ENCODE measurements at regions not wholly inside any gene's neighbourhood (a gene's known extent, or its start where the extent isn't known, plus 50 kb on each side); places are given as distances from the start of the nearest gene placed in this dataset.
"Not testable (repeated sequence)": the region's sequence is repeated elsewhere in the genome, so short reads cannot be mapped to it uniquely, and the experiment has no call there.

DNA sequence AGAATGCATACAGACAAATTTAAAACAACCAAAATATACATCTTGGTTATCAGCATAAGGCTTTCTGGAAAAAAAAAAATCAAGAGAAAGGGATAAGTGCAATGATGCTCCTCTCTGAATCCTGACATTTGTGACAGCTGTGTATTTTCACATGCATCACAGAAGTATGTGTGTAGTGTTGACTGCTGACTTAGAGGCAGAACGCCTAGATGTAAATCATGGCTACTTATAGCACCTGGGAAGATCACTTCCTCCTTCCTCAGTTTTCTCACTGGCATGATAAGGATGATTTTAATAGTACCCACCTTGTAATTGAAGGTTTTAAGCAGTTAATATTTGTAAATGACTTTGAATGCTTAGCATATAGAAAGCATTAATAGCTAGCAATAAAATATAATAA, 112.5 kb downstream of the MRPL39 start:
- Histone ChIP-seq H3K9me3 (replicated peaks in 1 of 11) (peaks cover 4 to 32% (median 12%) of the 10 kb centered on the region in 11 experiments; a peak in 14 of 22 replicates), H3K27me3 (no peaks in the 10 kb centered on the region), H3K36me3 (no peaks in the 10 kb centered on the region), H3K4me1 (peaks cover 0 to 28% (median 18%) of the 10 kb centered on the region in 10 experiments; a peak in 17 of 20 replicates), H3K27ac (no peak overlapping the region), H3K4me2 (no peak overlapping the region), H4K20me1 (no peaks in the 10 kb centered on the region), H3K4me3 (no peak overlapping the region), H3K9ac (no peak overlapping the region)
- no peak for TF ChIP-seq Cebpa-rat (IDR thresholded peaks at IDR 0.05)

- no peak overlapping the region for H3K9ac ChIP-seq
These were observed 113.6 kb downstream of the MRPL39 start for GRCh38 chr21:25493722-25494121.

DNA sequence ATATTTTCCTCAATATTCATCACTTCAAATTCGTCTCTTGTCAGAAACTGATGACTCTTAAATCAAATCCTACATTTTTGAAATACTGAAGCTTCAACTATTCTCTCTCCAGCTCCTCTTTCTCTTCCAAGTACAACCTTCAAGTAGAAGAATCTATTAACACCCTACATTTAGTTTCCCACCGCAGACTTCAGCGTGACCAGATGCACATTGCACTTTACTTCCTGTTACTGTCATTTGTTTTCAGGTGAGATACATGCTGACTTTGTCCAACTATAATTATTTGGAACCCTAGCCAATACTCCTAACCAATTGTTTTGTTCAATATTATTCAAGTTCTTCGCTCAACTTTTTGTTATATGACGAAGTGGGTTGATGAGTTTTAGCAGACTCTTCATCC, 116.0 kb downstream of the MRPL39 start:
- no peak overlapping the region for H3K9ac ChIP-seq
- H3K36me3 ChIP-seq, result no peaks in the 10 kb centered on the region
- peaks cover 16 to 31% (median 21%) of the 10 kb centered on the region in 10 experiments for H3K4me1 ChIP-seq
- H3K4me2 ChIP-seq, result no peak overlapping the region
- no peak overlapping the region for H3K4me3 ChIP-seq
- no peaks in the 10 kb centered on the region for H3K27me3 ChIP-seq
- no peaks in the 10 kb centered on the region for H4K20me1 ChIP-seq
- TF ChIP-seq Cebpa-rat (IDR thresholded peaks at IDR 0.05), result no peak
- no peak overlapping the region for H3K27ac ChIP-seq
- peaks cover 0 to 8% (median 0%) of the 10 kb centered on the region in 11 experiments; a peak in 3 of 22 replicates for H3K9me3 ChIP-seq (replicated peaks in 1 of 11)

More at GRCh38 chr21:25493722-25494121, 113.6 kb downstream of the MRPL39 start:
- Histone ChIP-seq H3K36me3 (no peaks in the 10 kb centered on the region), H3K4me1 (peaks cover 0 to 28% (median 18%) of the 10 kb centered on the region in 10 experiments; a peak in 17 of 20 replicates), H3K4me2 (no peak overlapping the region), H3K9me3 (replicated peaks in 1 of 11) (peaks cover 0 to 21% (median 7%) of the 10 kb centered on the region in 11 experiments; a peak in 10 of 22 replicates), H3K27me3 (no peaks in the 10 kb centered on the region), H3K4me3 (no peak overlapping the region), H3K27ac (no peak overlapping the region), H4K20me1 (no peaks in the 10 kb centered on the region)
- no peak for TF ChIP-seq Cebpa-rat (IDR thresholded peaks at IDR 0.05)

DNA sequence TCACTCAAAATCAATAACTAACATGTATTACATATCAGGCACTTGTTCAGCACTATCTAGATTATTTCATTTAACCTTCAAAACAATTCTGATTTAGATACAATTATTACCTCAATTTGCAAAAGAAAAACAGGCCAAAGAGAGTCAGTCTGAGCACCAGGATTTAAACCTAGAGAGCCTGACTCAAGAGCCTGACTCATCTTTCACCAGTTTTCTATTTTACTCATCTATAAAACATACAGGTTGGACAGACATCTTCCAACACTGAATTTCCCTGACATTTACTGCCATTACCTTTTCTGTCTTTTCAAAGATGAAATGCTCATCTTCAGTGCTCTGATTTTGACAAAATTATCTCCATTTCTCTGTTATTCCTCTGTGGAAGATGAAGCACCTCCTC, 116.5 kb downstream of the MRPL39 start:
- peaks cover 12 to 31% (median 19%) of the 10 kb centered on the region in 10 experiments for H3K4me1 ChIP-seq
- H3K27ac ChIP-seq, result no peak overlapping the region
- no peaks in the 10 kb centered on the region for H4K20me1 ChIP-seq
- peaks cover 0 to 8% (median 0%) of the 10 kb centered on the region in 11 experiments; a peak in 3 of 22 replicates for H3K9me3 ChIP-seq (replicated peaks in 1 of 11)
- TF ChIP-seq Cebpa-rat (IDR thresholded peaks at IDR 0.05), result no peak
- H3K9ac ChIP-seq, result no peak overlapping the region
- H3K4me2 ChIP-seq, result no peak overlapping the region
- H3K4me3 ChIP-seq, result no peak overlapping the region
- no peaks in the 10 kb centered on the region for H3K36me3 ChIP-seq
- H3K27me3 ChIP-seq, result no peaks in the 10 kb centered on the region

GRCh38 chr21:25489673-25490072, 117.6 kb downstream of the MRPL39 start:
- Histone ChIP-seq H3K9ac (no peak overlapping the region), H3K9me3 (replicated peaks in 1 of 11) (peaks cover 0 to 14% (median 1%) of the 10 kb centered on the region in 11 experiments; a peak in 8 of 22 replicates), H3K4me3 (no peak overlapping the region), H3K27me3 (no peaks in the 10 kb centered on the region), H3K4me1 (peaks cover 11 to 24% (median 18%) of the 10 kb centered on the region in 10 experiments), H3K27ac (no peak overlapping the region), H4K20me1 (no peaks in the 10 kb centered on the region), H3K4me2 (no peak overlapping the region), H3K36me3 (no peaks in the 10 kb centered on the region)
- TF ChIP-seq Cebpa-rat (IDR thresholded peaks at IDR 0.05), result no peak

GRCh38 chr21:25487046-25487594, 120.2 kb downstream of the MRPL39 start:
- peak overlapping the region in 9 of 11 experiments; percentile 9 to 75 (median 69); a peak in 18 of 22 replicates for H3K27ac ChIP-seq

DNA sequence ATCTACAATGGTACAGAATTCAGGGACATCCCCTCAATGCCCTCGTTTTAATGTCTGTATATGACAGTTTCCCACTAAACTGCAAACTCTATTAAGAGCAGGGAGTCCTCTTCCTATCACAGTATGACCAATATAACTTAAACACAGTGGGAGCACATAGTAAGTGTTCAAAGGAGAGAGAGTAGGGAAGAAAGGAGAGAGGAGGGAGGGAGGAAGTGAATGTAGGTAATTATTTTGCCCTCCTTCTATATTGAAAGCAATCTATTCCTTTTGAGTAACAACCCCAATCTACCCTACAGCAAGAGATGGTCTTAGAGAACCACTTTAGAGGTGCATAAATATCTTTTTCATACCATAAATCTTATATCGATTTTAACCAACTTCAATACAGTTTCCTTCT, 121.4 kb downstream of the MRPL39 start:
- peak overlapping the region in 2 of 11 experiments; percentile 60 to 81; a peak in 4 of 22 replicates for H3K4me2 ChIP-seq
- H3K9ac ChIP-seq, result no peak overlapping the region

More at GRCh38 chr21:25487046-25487594, 120.2 kb downstream of the MRPL39 start:
- peak in 2 of 11 experiments; percentile 35 to 45; a peak in 2 of 22 replicates for TF ChIP-seq Cebpa-rat (IDR thresholded peaks at IDR 0.05)
- peaks cover 20 to 32% (median 24%) of the 10 kb centered on the region in 11 experiments for H3K9me3 ChIP-seq (replicated peaks in 1 of 11)
- peak overlapping the region; percentile 43 to 81 (median 59); a peak in 21 of 22 replicates for H3K4me2 ChIP-seq
- H3K9ac ChIP-seq, result peak overlapping the region in 4 of 11 experiments; percentile 13 to 50 (median 33); a peak in 4 of 22 replicates
- H3K27me3 ChIP-seq, result no peaks in the 10 kb centered on the region
- H3K36me3 ChIP-seq, result no peaks in the 10 kb centered on the region
- peaks cover 11 to 24% (median 18%) of the 10 kb centered on the region in 10 experiments for H3K4me1 ChIP-seq
- no peaks in the 10 kb centered on the region for H4K20me1 ChIP-seq
- H3K4me3 ChIP-seq, result no peak overlapping the region

GRCh38 chr21:25467896-25468295, 139.4 kb downstream of the MRPL39 start:
- TF ChIP-seq Cebpa-rat (IDR thresholded peaks at IDR 0.05), result no peak
- H4K20me1 ChIP-seq, result no peaks in the 10 kb centered on the region
- no peaks in the 10 kb centered on the region for H3K4me1 ChIP-seq

More for the DNA sequence above, 121.4 kb downstream of the MRPL39 start:
- TF ChIP-seq Cebpa-rat (IDR thresholded peaks at IDR 0.05), result no peak
- no peak overlapping the region for H3K4me3 ChIP-seq
- H3K27me3 ChIP-seq, result no peaks in the 10 kb centered on the region
- no peaks in the 10 kb centered on the region for H3K36me3 ChIP-seq
- peak overlapping the region in 2 of 11 experiments; percentile 25 to 71; a peak in 3 of 22 replicates for H3K27ac ChIP-seq
- peaks cover 11 to 24% (median 18%) of the 10 kb centered on the region in 10 experiments for H3K4me1 ChIP-seq
- H4K20me1 ChIP-seq, result no peaks in the 10 kb centered on the region
- H3K9me3 ChIP-seq (replicated peaks in 1 of 11), result peaks cover 32 to 44% (median 36%) of the 10 kb centered on the region in 11 experiments

DNA sequence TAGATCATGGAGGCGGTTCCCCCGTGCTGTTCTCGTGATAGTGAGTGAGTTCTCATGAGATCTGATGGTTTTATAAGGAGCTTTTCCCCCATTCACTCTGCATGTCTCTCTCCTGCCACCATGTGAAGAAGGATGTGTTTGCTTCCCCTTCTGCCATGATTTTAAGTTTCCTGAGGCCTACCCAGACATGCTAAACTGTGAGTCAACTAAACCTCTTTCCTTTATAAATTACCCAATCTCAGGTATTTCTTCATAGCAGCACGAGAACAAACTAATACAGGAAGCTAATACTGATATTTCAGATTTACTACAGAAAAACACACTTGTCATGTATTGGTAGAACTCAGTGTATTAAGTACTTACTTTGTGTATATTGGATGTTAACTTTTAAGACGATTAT, 140.2 kb downstream of the MRPL39 start:
- not testable (repeated sequence) for H4K20me1 ChIP-seq, H3K27me3 ChIP-seq, H3K4me2 ChIP-seq, H3K4me3 ChIP-seq, H3K9ac ChIP-seq, H3K4me1 ChIP-seq, H3K27ac ChIP-seq, H3K36me3 ChIP-seq
- peaks cover 0 to 20% (median 4%) of the 10 kb centered on the region in 11 experiments; a peak in 9 of 22 replicates for H3K9me3 ChIP-seq (replicated peaks in 1 of 11)

More at GRCh38 chr21:25467896-25468295, 139.4 kb downstream of the MRPL39 start:
- Histone ChIP-seq H3K4me3 (no peak overlapping the region), H3K4me2 (no peak overlapping the region), H3K9me3 (replicated peaks in 1 of 11) (peaks cover 0 to 24% (median 5%) of the 10 kb centered on the region in 11 experiments; a peak in 17 of 22 replicates), H3K27me3 (no peaks in the 10 kb centered on the region), H3K9ac (no peak overlapping the region), H3K36me3 (no peaks in the 10 kb centered on the region), H3K27ac (no peak overlapping the region)

Data from BLaER1 treated with 17β-estradiol and CSF1 and Interleukin-3, amounts not matched to agents 10 nM and 100 nM (cell line).